HL-60 (cell line): ENCODE measurements at regions not wholly inside any gene's neighbourhood (a gene's known extent, or its start where the extent isn't known, plus 50 kb on each side); places are given as distances from the start of the nearest gene placed in this dataset.

ENCODE experiments used
- DNase-seq, 2 experiments: peaks; one replicate each; pipeline ENCODE4 v3.0.0-alpha.2; 2010 to 2020; ENCODE audit warnings: low read depth in 1 of 2, low spot score in 1 of 2
- H3K27ac ChIP-seq: fragments of 250-450 bp; sonication (Bioruptor Pico); replicated peaks from 2 replicates; pipeline ENCODE4 v1.5.1; 2020; ENCODE audit warnings: mild to moderate bottlenecking, moderate library complexity
- H3K27me3 ChIP-seq: fragments of 250-450 bp; sonication (Bioruptor Pico); 2 replicates; pipeline ENCODE4 v1.5.1; 2021; ENCODE audit warnings: mild to moderate bottlenecking, moderate library complexity; ENCODE audit not compliant: insufficient read depth, poor library complexity, severe bottlenecking
- H3K4me3 ChIP-seq: replicated peaks from 2 replicates; pipeline ENCODE4 v1.5.1; 2011; ENCODE audit warnings: mild to moderate bottlenecking, control low read depth, low read length; ENCODE audit not compliant: insufficient read depth
- CTCF ChIP-seq: IDR thresholded peaks from one replicate; pipeline ENCODE4 v1.5.1; 2011; ENCODE audit warnings: low read length, control low read depth, inconsistent platforms; ENCODE audit not compliant: insufficient read depth
- GABPA ChIP-seq: IDR thresholded peaks from 2 replicates; pipeline ENCODE4 v1.6.1; 2012; ENCODE audit warnings: low read depth
- POLR2AphosphoS5 ChIP-seq: IDR thresholded peaks from 2 replicates; pipeline ENCODE4 v1.6.1; 2012; ENCODE audit warnings: low read depth
- SPI1 ChIP-seq: IDR thresholded peaks from 2 replicates; pipeline ENCODE4 v1.6.1; 2012; ENCODE audit warnings: low read depth, mild to moderate bottlenecking, borderline replicate concordance
- TF ChIP-seq, protein P1 (sequence below): IDR thresholded peaks from 2 replicates; pipeline ENCODE4 v1.6.1; 2012; ENCODE audit warnings: low read depth; ENCODE audit not compliant: insufficient replicate concordance

- TF ChIP-seq POLR2AphosphoS5 (no peak), GABPA (no peak), SPI1 (no peak), CTCF (no peak)
- TF ChIP-seq, protein P1, sequence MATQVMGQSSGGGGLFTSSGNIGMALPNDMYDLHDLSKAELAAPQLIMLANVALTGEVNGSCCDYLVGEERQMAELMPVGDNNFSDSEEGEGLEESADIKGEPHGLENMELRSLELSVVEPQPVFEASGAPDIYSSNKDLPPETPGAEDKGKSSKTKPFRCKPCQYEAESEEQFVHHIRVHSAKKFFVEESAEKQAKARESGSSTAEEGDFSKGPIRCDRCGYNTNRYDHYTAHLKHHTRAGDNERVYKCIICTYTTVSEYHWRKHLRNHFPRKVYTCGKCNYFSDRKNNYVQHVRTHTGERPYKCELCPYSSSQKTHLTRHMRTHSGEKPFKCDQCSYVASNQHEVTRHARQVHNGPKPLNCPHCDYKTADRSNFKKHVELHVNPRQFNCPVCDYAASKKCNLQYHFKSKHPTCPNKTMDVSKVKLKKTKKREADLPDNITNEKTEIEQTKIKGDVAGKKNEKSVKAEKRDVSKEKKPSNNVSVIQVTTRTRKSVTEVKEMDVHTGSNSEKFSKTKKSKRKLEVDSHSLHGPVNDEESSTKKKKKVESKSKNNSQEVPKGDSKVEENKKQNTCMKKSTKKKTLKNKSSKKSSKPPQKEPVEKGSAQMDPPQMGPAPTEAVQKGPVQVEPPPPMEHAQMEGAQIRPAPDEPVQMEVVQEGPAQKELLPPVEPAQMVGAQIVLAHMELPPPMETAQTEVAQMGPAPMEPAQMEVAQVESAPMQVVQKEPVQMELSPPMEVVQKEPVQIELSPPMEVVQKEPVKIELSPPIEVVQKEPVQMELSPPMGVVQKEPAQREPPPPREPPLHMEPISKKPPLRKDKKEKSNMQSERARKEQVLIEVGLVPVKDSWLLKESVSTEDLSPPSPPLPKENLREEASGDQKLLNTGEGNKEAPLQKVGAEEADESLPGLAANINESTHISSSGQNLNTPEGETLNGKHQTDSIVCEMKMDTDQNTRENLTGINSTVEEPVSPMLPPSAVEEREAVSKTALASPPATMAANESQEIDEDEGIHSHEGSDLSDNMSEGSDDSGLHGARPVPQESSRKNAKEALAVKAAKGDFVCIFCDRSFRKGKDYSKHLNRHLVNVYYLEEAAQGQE: no peak
- Histone ChIP-seq H3K27ac (no peak overlapping the region), H3K4me3 (no peak overlapping the region), H3K27me3 (no peaks in the 10 kb centered on the region)
- DNase-seq: no peak
Observed at GRCh38 chr18:71431689-71432088, 1112.5 kb downstream of the CBLN2 start.

DNA sequence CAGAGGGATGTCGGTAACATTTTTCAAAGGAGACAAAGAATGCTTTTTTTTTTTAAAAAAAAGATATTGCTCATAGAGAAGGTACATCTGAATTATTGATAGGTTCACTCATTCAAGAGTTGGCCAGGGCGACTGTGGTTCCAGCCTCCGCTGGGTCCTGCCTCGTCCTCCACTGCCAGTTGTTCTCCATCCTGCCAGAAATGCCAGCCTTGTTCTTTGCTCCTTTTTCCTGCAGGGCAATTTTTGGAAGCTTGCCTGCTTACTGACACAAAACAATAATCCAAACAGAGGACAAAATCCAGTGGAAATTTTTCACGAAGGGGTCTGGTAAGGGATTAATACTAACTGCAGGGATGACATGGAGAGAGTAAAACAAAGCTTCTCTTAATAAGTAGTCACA is 1113.0 kb downstream of the CBLN2 start:
- DNase-seq: no peak
- Histone ChIP-seq H3K27me3 (no peaks in the 10 kb centered on the region), H3K4me3 (no peak overlapping the region), H3K27ac (no peak overlapping the region)
- TF ChIP-seq SPI1 (no peak), CTCF (no peak)
- TF ChIP-seq, protein P1: no peak

DNA sequence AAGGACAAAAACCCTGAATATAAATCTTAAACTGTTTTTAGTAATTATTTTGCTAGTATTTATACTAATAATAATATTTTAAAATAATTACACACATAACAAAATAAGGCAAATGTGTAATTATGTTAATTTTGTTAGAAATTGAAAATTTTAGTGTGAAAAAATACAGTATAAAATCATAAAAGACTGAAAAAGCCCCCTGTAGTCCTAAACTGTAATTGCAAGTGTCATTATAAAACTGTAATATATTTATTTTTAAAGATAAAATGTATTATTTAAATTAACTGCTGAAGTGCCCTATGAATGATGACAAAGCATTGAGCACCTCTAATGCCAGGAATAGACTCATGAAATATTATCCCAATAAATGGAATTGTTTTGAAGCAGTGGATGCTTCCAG is 1117.7 kb downstream of the CBLN2 start:
- no peaks in the 10 kb centered on the region for H3K27me3 ChIP-seq
- no peak overlapping the region for H3K27ac ChIP-seq
- DNase-seq: no peak
- TF ChIP-seq GABPA (no peak), POLR2AphosphoS5 (no peak), CTCF (no peak), SPI1 (no peak)
- TF ChIP-seq, protein P1: no peak
- no peak overlapping the region for H3K4me3 ChIP-seq
